WTC11 (cell line): ENCODE measurements at regions not wholly inside any gene's neighbourhood (a gene's known extent, or its start where the extent isn't known, plus 50 kb on each side); places are given as distances from the start of the nearest gene placed in this dataset.

Source experiments
- ATAC-seq: fragments of 200-7000 bp; cut with Tn5 transposase; 2 replicates; pipeline ENCODE4 v1.10.0; 2021; ENCODE audit warnings: mild to moderate bottlenecking, moderate library complexity
- CTCF ChIA-PET: fragments of 300-600 bp; sonication (Branson Sonifier 250); formaldehyde crosslinking; loops from one replicate; lab custom pipeline; 2021; ENCODE audit warnings: antibody characterized with exemption; lab: Charles Lee
- POLR2A ChIA-PET: fragments of 350-600 bp; sonication (Branson Sonifier 250); formaldehyde crosslinking; loops from one replicate; lab custom pipeline; 2021; ENCODE audit warnings: antibody characterized with exemption; lab: Charles Lee
- DNase-seq: peaks from one replicate; pipeline ENCODE4 v3.0.0; 2021; ENCODE audit warnings: low spot score
- H3K27ac Mint-ChIP-seq: 2 replicates; pipeline ENCODE4 v1.8.0; 2021; ENCODE audit warnings: mixed read lengths
- H3K27me3 Mint-ChIP-seq: 2 replicates; pipeline ENCODE4 v1.8.0; 2021; ENCODE audit warnings: low read depth, mild to moderate bottlenecking, moderate library complexity, mixed read lengths
- H3K36me3 Mint-ChIP-seq: 2 replicates; pipeline ENCODE4 v1.8.0; 2021; ENCODE audit warnings: mixed read lengths
- H3K4me1 Mint-ChIP-seq: 2 replicates; pipeline ENCODE4 v1.8.0; 2022; ENCODE audit warnings: mixed read lengths
- H3K4me3 Mint-ChIP-seq: 2 replicates; pipeline ENCODE4 v1.8.0; 2021; ENCODE audit warnings: mild to moderate bottlenecking, moderate library complexity, mixed read lengths
- H3K9me3 Mint-ChIP-seq: 2 replicates; pipeline ENCODE4 v1.8.0; 2021; ENCODE audit warnings: mixed read lengths
- ARID4B ChIP-seq: sonication (generic); formaldehyde crosslinking; IDR thresholded peaks from 2 replicates; pipeline ENCODE4 v1.8.0; 2023; ENCODE audit warnings: missing genetic modification reagents, mild to moderate bottlenecking, borderline replicate concordance
- ATF6 ChIP-seq: sonication (generic); formaldehyde crosslinking; IDR thresholded peaks from 2 replicates; pipeline ENCODE4 v1.8.1; 2023; ENCODE audit warnings: mild to moderate bottlenecking, missing genetic modification reagents
- E2F5 ChIP-seq: sonication (generic); formaldehyde crosslinking; IDR thresholded peaks from 2 replicates; pipeline ENCODE4 v1.8.1; 2022; ENCODE audit warnings: mild to moderate bottlenecking, moderate library complexity, missing genetic modification reagents
- FOXP4 ChIP-seq: sonication (generic); formaldehyde crosslinking; IDR thresholded peaks from 2 replicates; pipeline ENCODE4 v1.8.0; 2022; ENCODE audit warnings: mild to moderate bottlenecking, missing genetic modification reagents
- IRF1 ChIP-seq: sonication (generic); formaldehyde crosslinking; IDR thresholded peaks from 2 replicates; pipeline ENCODE4 v1.8.0; 2023; ENCODE audit warnings: missing genetic modification reagents
- NR1H2 ChIP-seq: sonication (generic); formaldehyde crosslinking; IDR thresholded peaks from 2 replicates; pipeline ENCODE4 v1.9.0; 2021; ENCODE audit warnings: mild to moderate bottlenecking, moderate library complexity, missing genetic modification reagents
- PRDM15 ChIP-seq: sonication (generic); formaldehyde crosslinking; IDR thresholded peaks from 2 replicates; pipeline ENCODE4 v1.8.0; 2022; ENCODE audit warnings: missing genetic modification reagents
- SMAD3 ChIP-seq: sonication (generic); formaldehyde crosslinking; IDR thresholded peaks from 2 replicates; pipeline ENCODE4 v1.8.0; 2022; ENCODE audit warnings: missing genetic modification reagents, mild to moderate bottlenecking, borderline replicate concordance
- TCF7 ChIP-seq: sonication (generic); formaldehyde crosslinking; IDR thresholded peaks from 2 replicates; pipeline ENCODE4 v1.8.0; 2022; ENCODE audit warnings: mild to moderate bottlenecking, low read depth, missing genetic modification reagents, moderate library complexity
- TEAD1 ChIP-seq: sonication (generic); formaldehyde crosslinking; IDR thresholded peaks from 2 replicates; pipeline ENCODE4 v1.8.0; 2022; ENCODE audit warnings: mild to moderate bottlenecking, missing genetic modification reagents
- ZNF281 ChIP-seq: sonication (generic); formaldehyde crosslinking; IDR thresholded peaks from 2 replicates; pipeline ENCODE4 v1.8.0; 2023; ENCODE audit warnings: mild to moderate bottlenecking, missing genetic modification reagents
- ZNF512 ChIP-seq: sonication (generic); formaldehyde crosslinking; IDR thresholded peaks from 2 replicates; pipeline ENCODE4 v1.8.1; 2022; ENCODE audit warnings: missing genetic modification reagents, borderline replicate concordance
- ZNF671 ChIP-seq: fragments of 250-450 bp; sonication (Bioruptor Pico); IDR thresholded peaks from 2 replicates; pipeline ENCODE4 v1.8.0; 2021; ENCODE audit warnings: mild to moderate bottlenecking

GRCh38 chr9:90021216-90021906 is 416.5 kb downstream of the GADD45G start:
- H3K4me1 Mint-ChIP-seq: peaks cover 12% of the 10 kb centered on the region
- peaks cover 9% of the 10 kb centered on the region; the same call in 1 of the 2 replicates for H3K9me3 Mint-ChIP-seq
- no peaks in the 10 kb centered on the region; the same call in none of the 2 replicates for H3K27me3 Mint-ChIP-seq
- H3K36me3 Mint-ChIP-seq: no peaks in the 10 kb centered on the region
- H3K4me3 Mint-ChIP-seq: no peak overlapping the region
- TF ChIP-seq ATF6 (CRISPR knock-in tag): no peak
- no peak for TF ChIP-seq NR1H2 (CRISPR knock-in tag)
- no peak for TF ChIP-seq ZNF671 (CRISPR knock-in tag)
- TF ChIP-seq PRDM15 (CRISPR knock-in tag): no peak
- no peak for DNase-seq
- ChIA-PET POLR2A (no interaction called here), CTCF (interaction anchor here (1.0 to 1.7 kb wide), 3 partner anchors 31 to 428 kb away, joined by 3 to 6 read pairs (median 4); no protein-coding TSS in a partner anchor)
- no peak for ATAC-seq
- no peak overlapping the region for H3K27ac Mint-ChIP-seq

GRCh38 chr9:90022474-90022873 is 417.7 kb downstream of the GADD45G start:
- H3K36me3 Mint-ChIP-seq: no peaks in the 10 kb centered on the region
- ChIA-PET CTCF (interaction anchor here (1.7 kb wide), 1 partner anchor 30 kb away, joined by 6 read pairs; no protein-coding TSS in a partner anchor), POLR2A (no interaction called here)
- H3K4me3 Mint-ChIP-seq: no peak overlapping the region
- no peak for DNase-seq
- ATAC-seq: no peak
- no peak overlapping the region for H3K27ac Mint-ChIP-seq
- peaks cover 9% of the 10 kb centered on the region; the same call in 1 of the 2 replicates for H3K9me3 Mint-ChIP-seq
- no peaks in the 10 kb centered on the region; the same call in none of the 2 replicates for H3K27me3 Mint-ChIP-seq
- peaks cover 23% of the 10 kb centered on the region for H3K4me1 Mint-ChIP-seq
- TF ChIP-seq ARID4B (CRISPR knock-in tag) (no peak), E2F5 (CRISPR knock-in tag) (no peak), SMAD3 (CRISPR knock-in tag) (no peak), FOXP4 (CRISPR knock-in tag) (no peak), TEAD1 (no peak), IRF1 (no peak), ZNF281 (CRISPR knock-in tag) (no peak), TCF7 (no peak), ZNF512 (CRISPR knock-in tag) (no peak), NR1H2 (CRISPR knock-in tag) (no peak)
